ENCODE measurements at regions not wholly inside any gene's neighbourhood (a gene's known extent, or its start where the extent isn't known, plus 50 kb on each side); places are given as distances from the start of the nearest gene placed in this dataset.

DNA sequence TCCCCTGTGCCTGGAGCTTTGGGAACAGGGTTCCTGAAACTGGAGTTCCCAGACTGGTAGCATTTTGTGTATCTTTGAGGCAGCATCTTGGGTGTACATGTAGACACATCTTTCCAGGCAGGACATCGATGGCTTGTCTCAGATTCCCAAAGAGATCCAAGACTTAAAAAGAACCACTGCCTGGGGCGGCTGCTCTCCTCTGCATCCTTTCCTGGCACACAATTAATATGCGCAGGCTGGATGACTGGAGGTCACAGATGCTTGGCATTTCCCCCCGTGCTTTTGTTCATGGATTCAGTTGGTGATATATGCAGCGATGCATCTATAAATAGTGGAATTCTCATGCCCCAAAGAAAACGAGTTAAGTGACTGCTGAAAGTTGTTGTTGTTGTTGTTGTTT, 80.5 kb downstream of the CLDN34 start:
- no peak for DNase-seq (ENCODE audit: low read depth)

DNA sequence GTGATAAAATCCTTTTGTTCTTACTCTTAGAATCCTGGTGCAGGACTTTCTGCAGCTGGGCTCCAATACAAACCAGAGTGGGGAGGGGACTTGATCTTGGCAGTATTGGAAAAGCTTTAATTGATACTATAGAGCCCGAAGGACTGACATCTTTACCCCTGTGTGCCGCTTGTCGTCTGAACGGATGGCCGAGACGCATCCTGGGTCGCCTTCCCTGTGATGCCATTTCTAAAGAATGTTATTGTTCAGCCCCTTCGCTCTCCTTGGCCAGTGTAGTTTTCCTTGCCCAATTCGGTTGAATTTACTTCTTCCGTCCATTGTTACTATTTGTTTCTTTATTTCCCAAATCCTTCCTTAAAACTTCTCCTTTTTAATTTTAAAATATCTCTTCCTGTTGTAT, 80.9 kb downstream of the CLDN34 start:
- DNase-seq (ENCODE audit: low read depth): no peak

GRCh38 chrX:10048707-10049106, 81.5 kb downstream of the CLDN34 start:
- DNase-seq (ENCODE audit: low read depth): no peak

GRCh38 chrX:10049236-10049635, 82.1 kb downstream of the CLDN34 start:
- no peak for DNase-seq (ENCODE audit: low read depth)

DNA sequence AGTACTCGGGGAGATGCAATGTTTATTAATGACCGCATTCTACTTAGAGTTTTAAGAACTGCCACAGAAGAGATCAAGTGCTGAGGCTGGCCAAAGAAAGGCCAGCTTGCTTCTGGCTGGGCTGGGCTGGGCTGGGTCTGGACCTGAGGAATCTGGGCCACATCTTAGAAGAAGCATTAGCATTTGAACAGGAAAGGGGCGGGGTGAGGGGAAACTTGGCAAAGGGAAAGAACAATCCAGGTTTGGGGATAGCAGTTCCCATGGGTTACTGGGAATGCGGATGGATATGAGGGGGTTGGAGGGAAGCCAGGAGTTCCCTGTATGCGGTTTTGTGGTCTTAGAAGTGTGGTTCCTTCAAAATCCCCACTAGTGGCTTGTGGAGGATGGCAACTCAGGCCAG, 83.3 kb downstream of the CLDN34 start:
- DNase-seq (ENCODE audit: low read depth): no peak

- no peak for DNase-seq (ENCODE audit: low read depth)
Observed at GRCh38 chrX:10051866-10052480, 84.8 kb downstream of the CLDN34 start.

- no peak for DNase-seq (ENCODE audit: low read depth)
Observed at GRCh38 chrX:10052906-10053625, 85.9 kb downstream of the CLDN34 start.

DNA sequence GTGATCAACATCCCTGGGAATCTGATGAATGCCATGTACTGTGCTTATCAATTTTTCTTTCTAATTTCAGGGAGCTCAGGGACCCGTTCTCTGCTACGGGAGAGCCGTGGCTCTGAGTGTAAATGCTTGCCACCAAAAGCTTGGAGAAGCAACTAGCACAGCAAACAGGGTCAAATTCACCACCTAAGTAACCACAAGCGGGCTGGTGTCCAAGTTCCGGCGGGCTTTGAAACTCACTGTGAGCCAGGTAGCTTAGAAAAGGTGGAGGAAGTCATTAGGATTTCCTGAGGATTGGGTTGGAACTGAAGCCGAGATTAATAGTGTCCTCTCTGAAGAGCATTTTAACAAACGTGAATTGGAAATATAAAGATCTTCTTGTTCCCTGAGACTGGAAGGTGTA, 87.2 kb downstream of the CLDN34 start:
- DNase-seq (ENCODE audit: low read depth): no peak

- no peak for DNase-seq (ENCODE audit: low read depth)
Observed at GRCh38 chrX:10055430-10055829, 88.3 kb downstream of the CLDN34 start.

DNA sequence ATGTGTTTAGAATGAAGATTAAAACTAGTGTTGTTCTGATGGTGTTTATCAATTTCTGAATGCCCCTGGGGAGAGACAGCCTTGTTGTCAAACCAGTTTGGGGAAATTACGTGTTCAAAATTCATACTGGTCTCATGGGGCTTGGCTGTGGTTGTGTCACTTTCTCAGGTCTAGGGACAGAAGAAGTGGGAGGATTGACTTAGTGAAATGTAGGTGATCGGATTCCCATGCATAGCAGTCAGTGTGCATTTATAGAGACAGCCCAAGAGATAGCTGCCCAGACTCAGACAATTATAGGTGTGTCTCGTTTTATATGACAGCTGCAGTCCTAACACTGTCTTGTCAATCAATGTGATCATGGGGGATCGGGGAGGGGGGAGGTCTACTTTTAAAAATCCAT, 94.4 kb upstream of the CLCN4 start:
- no peak for DNase-seq (ENCODE audit: low read depth)

GRCh38 chrX:10062980-10063379, 93.8 kb upstream of the CLCN4 start:
- no peak for DNase-seq (ENCODE audit: low read depth)

- DNase-seq (ENCODE audit: low read depth): no peak
Observed at GRCh38 chrX:10064736-10065135, 92.0 kb upstream of the CLCN4 start.

GRCh38 chrX:10070714-10071436, 85.9 kb upstream of the CLCN4 start:
- no peak for DNase-seq (ENCODE audit: low read depth)

DNA sequence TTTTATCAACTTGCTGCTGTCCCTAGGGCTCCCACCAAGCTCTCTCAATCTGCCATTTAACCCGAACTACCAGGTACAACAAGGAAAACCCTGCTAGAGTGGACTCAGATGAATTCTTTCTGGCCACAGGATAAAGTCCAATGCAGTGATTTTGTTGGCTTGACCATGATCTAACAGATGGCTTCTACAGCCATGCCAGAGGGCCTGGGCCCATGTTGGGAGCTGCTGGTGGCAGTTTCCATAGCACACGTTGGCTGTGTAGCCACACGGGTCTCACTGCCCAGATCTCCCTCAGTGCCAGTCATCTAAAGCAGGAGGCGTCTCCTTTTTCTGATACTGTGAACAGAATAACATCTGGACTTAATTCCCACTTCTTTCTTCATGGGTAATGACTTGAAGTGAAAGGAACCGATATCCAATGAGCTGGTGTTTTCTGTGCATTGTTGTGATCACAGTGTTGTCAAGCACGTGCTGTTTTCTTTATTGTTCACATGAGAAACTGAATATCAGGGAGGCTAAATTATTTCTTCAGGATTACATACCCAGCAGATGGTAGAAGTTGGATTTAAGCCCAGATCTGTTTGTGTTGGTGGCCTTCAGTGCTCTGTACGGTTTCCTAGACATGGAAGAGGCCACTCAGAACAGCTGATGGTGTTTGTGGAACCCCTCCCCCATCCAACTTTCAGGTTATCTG, 85.2 kb upstream of the CLCN4 start:
- DNase-seq (ENCODE audit: low read depth): no peak

GRCh38 chrX:10072786-10073568, 83.8 kb upstream of the CLCN4 start:
- DNase-seq (ENCODE audit: low read depth): no peak

- DNase-seq (ENCODE audit: low read depth): no peak
Observed at GRCh38 chrX:10073671-10074070, 83.1 kb upstream of the CLCN4 start.

DNA sequence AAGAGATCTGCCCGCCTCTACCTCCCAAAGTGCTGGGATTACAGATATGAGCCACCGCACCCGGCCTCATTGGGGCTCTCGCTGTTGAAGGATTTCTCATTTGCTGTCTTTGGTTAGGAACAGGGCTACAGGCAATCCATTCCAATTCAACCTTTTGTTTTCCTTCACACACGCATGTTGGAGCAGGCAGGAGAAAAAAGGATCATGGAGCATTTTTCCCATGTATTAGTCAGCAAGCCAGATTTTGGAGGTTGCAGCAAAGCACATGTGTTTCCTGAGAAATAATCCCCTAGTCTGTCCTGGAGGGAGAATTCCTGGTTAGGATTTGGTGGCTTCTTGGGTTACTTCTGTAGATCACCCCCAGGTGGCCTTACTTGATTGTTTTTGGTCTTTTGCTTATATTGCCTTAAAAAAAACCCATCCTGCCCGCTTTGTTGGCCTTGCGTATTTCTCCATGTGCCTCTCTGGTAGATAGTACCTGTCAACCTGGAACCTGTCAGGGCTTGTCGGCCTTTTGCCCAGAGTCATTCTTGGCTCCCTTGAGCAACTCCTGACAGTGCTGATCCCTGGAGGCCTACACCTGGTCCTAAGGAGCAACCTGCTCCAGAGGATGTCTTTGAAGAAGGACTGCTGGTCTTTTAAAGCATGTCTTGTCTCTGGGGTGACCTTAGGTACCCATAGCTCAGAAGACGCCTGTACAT, 82.4 kb upstream of the CLCN4 start:
- no peak for DNase-seq (ENCODE audit: low read depth)

GRCh38 chrX:10076765-10077164, 80.0 kb upstream of the CLCN4 start:
- no peak for DNase-seq (ENCODE audit: low read depth)

DNA sequence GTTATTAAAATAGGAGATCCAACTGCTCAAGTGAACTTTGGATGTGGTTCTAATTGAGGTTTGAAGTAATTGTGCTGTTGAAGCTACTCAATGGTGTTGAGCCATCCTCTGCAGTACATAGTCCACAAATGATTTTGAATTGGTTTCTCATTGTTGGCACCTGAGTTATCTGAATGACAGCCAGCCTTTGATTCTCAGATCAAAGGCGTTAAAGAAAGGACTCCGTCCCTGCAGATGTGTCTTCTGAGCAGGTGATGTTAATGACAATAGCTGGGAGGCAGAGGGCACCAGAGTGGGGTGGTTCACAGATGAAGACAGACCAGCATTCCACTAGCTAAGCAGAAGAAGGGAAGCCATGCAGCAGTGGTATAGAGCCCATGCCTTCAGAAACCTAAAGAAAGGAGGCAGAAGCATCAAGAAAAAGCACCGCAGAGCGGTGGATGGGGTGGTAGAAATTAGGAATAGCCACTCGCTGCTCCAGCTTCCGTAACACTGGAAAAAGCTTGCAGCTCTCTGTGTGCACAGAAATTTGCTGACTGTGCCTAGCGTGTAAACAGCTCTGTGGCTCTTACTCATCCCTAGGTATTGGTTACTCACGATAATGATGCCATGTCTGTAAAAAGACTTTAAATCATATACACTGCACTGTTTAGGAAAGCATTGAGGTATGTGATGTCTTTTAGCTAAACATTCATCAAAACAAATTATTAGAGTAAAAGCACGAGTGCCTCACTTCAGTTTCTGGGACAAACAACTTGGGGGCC, 79.2 kb upstream of the CLCN4 start:
- DNase-seq (ENCODE audit: low read depth): no peak

- no peak for DNase-seq (ENCODE audit: low read depth)
Observed at GRCh38 chrX:10078266-10078665, 78.5 kb upstream of the CLCN4 start.

- no peak for DNase-seq (ENCODE audit: low read depth)
Observed at GRCh38 chrX:10079231-10079630, 77.5 kb upstream of the CLCN4 start.
